ENCODE measurements at regions not wholly inside any gene's neighbourhood (a gene's known extent, or its start where the extent isn't known, plus 50 kb on each side); places are given as distances from the start of the nearest gene placed in this dataset.

DNA sequence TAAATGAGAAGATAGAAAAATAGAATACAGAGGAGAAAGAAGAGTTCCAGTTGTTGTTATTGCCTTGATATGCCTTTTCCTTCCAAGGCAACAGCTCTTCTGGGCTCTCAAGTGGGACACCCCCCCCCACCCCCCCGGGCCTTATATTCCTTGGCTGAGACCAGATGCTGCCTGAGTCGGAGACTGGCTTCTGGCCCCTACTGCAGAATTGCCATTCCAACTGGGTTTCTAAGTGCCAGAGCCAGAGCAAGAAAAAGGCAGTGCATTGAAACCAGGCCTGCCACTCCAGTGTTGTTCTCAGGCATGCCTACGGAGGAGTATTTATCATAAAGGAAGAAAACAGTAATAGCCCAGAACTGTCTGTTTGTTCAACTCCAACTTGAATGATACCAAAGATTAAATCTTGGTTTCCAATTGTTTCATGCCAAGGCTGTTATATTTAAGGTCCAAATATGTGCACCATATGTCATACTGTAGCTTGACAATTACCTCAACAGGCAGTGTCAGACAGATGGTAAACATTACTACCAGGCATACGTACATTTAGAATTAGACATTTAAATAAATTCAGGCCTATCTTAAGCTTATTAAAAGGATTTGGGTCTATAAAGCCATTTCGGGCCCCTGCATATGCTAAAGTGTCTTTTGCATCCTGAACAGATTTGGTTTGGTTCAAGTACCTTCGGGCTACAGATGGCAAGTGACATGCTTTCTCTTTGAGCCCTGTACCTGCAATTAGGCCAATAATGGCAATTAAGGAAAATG, 209.9 kb upstream of the SEMA6D start:
- H3K27ac Mint-ChIP-seq, result no peak overlapping the region
- peaks cover 4% of the 10 kb centered on the region; the same call in 1 of the 2 replicates for H3K36me3 Mint-ChIP-seq
- H3K9me3 Mint-ChIP-seq, result peaks cover 18% of the 10 kb centered on the region
- DNase-seq (ENCODE audit: low spot score), result no peak
- ChIA-PET POLR2A (no interaction called here), CTCF (no interaction called here)
- H3K4me3 Mint-ChIP-seq, result no peak overlapping the region
- H3K27me3 Mint-ChIP-seq (ENCODE audit: low read depth), result no peaks in the 10 kb centered on the region
- H3K4me1 Mint-ChIP-seq, result no peaks in the 10 kb centered on the region
- TF ChIP-seq ZNF219 (CRISPR knock-in tag; IDR thresholded peaks at IDR 0.05; ENCODE audit: borderline replicate concordance) (no peak), MYBL2 (CRISPR knock-in tag; IDR thresholded peaks at IDR 0.05) (no peak), CREM (CRISPR knock-in tag; IDR thresholded peaks at IDR 0.05) (no peak), ZNF671 (CRISPR knock-in tag; IDR thresholded peaks at IDR 0.05) (no peak), RORB (CRISPR knock-in tag; IDR thresholded peaks at IDR 0.05) (no peak), ETV6 (CRISPR knock-in tag; IDR thresholded peaks at IDR 0.05) (no peak), SP1 (CRISPR knock-in tag; conservative IDR thresholded peaks at IDR 0.05) (no peak), NFYB (CRISPR knock-in tag; conservative IDR thresholded peaks at IDR 0.05; ENCODE audit: low read depth) (no peak), HMGA2 (CRISPR knock-in tag; IDR thresholded peaks at IDR 0.05) (no peak), PRRX2 (CRISPR knock-in tag; IDR thresholded peaks at IDR 0.05) (no peak), SOX15 (CRISPR knock-in tag; IDR thresholded peaks at IDR 0.05) (no peak), ELF4 (CRISPR knock-in tag; IDR thresholded peaks at IDR 0.05; ENCODE audit: low read depth) (no peak), ZNF138 (CRISPR knock-in tag; conservative IDR thresholded peaks at IDR 0.05) (no peak), RELA (CRISPR knock-in tag; IDR thresholded peaks at IDR 0.05; ENCODE audit: borderline replicate concordance) (no peak)
- TF ChIP-seq, protein P1, sequence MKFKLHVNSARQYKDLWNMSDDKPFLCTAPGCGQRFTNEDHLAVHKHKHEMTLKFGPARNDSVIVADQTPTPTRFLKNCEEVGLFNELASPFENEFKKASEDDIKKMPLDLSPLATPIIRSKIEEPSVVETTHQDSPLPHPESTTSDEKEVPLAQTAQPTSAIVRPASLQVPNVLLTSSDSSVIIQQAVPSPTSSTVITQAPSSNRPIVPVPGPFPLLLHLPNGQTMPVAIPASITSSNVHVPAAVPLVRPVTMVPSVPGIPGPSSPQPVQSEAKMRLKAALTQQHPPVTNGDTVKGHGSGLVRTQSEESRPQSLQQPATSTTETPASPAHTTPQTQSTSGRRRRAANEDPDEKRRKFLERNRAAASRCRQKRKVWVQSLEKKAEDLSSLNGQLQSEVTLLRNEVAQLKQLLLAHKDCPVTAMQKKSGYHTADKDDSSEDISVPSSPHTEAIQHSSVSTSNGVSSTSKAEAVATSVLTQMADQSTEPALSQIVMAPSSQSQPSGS (CRISPR knock-in tag; IDR thresholded peaks at IDR 0.05; ENCODE audit: borderline replicate concordance, low read depth), result no peak
- TF ChIP-seq, protein P2, sequence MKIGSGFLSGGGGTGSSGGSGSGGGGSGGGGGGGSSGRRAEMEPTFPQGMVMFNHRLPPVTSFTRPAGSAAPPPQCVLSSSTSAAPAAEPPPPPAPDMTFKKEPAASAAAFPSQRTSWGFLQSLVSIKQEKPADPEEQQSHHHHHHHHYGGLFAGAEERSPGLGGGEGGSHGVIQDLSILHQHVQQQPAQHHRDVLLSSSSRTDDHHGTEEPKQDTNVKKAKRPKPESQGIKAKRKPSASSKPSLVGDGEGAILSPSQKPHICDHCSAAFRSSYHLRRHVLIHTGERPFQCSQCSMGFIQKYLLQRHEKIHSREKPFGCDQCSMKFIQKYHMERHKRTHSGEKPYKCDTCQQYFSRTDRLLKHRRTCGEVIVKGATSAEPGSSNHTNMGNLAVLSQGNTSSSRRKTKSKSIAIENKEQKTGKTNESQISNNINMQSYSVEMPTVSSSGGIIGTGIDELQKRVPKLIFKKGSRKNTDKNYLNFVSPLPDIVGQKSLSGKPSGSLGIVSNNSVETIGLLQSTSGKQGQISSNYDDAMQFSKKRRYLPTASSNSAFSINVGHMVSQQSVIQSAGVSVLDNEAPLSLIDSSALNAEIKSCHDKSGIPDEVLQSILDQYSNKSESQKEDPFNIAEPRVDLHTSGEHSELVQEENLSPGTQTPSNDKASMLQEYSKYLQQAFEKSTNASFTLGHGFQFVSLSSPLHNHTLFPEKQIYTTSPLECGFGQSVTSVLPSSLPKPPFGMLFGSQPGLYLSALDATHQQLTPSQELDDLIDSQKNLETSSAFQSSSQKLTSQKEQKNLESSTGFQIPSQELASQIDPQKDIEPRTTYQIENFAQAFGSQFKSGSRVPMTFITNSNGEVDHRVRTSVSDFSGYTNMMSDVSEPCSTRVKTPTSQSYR (CRISPR knock-in tag; IDR thresholded peaks at IDR 0.05), result no peak
- TF ChIP-seq, protein P3, sequence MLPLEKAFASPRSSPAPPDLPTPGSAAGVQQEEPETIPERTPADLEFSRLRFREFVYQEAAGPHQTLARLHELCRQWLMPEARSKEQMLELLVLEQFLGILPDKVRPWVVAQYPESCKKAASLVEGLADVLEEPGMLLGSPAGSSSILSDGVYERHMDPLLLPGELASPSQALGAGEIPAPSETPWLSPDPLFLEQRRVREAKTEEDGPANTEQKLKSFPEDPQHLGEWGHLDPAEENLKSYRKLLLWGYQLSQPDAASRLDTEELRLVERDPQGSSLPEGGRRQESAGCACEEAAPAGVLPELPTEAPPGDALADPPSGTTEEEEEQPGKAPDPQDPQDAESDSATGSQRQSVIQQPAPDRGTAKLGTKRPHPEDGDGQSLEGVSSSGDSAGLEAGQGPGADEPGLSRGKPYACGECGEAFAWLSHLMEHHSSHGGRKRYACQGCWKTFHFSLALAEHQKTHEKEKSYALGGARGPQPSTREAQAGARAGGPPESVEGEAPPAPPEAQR (CRISPR knock-in tag; IDR thresholded peaks at IDR 0.05), result no peak
- TF ChIP-seq, protein P4, sequence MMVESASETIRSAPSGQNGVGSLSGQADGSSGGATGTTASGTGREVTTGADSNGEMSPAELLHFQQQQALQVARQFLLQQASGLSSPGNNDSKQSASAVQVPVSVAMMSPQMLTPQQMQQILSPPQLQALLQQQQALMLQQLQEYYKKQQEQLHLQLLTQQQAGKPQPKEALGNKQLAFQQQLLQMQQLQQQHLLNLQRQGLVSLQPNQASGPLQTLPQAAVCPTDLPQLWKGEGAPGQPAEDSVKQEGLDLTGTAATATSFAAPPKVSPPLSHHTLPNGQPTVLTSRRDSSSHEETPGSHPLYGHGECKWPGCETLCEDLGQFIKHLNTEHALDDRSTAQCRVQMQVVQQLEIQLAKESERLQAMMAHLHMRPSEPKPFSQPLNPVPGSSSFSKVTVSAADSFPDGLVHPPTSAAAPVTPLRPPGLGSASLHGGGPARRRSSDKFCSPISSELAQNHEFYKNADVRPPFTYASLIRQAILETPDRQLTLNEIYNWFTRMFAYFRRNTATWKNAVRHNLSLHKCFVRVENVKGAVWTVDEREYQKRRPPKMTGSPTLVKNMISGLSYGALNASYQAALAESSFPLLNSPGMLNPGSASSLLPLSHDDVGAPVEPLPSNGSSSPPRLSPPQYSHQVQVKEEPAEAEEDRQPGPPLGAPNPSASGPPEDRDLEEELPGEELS (CRISPR knock-in tag; IDR thresholded peaks at IDR 0.05), result no peak
- TF ChIP-seq, protein P5, sequence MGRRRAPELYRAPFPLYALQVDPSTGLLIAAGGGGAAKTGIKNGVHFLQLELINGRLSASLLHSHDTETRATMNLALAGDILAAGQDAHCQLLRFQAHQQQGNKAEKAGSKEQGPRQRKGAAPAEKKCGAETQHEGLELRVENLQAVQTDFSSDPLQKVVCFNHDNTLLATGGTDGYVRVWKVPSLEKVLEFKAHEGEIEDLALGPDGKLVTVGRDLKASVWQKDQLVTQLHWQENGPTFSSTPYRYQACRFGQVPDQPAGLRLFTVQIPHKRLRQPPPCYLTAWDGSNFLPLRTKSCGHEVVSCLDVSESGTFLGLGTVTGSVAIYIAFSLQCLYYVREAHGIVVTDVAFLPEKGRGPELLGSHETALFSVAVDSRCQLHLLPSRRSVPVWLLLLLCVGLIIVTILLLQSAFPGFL (CRISPR knock-in tag; IDR thresholded peaks at IDR 0.05; ENCODE audit: borderline replicate concordance), result no peak
- TF ChIP-seq, protein P6, sequence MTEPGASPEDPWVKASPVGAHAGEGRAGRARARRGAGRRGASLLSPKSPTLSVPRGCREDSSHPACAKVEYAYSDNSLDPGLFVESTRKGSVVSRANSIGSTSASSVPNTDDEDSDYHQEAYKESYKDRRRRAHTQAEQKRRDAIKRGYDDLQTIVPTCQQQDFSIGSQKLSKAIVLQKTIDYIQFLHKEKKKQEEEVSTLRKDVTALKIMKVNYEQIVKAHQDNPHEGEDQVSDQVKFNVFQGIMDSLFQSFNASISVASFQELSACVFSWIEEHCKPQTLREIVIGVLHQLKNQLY (CRISPR knock-in tag; IDR thresholded peaks at IDR 0.05), result no peak
- no peak for ATAC-seq

All from WTC11 (cell line).